ENCODE measurements at regions not wholly inside any gene's neighbourhood (a gene's known extent, or its start where the extent isn't known, plus 50 kb on each side); places are given as distances from the start of the nearest gene placed in this dataset.

DNA sequence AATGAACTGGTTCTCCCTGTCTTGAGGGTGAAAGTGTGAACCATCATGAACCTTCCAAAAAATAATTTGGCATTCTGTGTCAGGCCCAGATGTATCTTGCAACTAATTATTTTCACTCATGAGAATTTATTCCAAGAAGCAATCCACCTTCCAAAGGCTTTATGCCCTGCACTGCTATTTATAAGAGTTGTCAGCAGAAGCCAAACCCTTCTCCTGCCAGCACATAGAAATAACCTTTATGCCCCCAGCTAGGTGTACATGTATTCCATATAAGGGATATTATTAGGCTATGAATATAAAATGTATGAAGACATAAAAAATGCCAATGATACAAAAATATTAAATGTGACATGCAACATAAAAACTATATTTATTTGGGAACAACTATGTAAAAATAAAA is 69.0 kb upstream of the GDF10 start:
- no peak for DNase-seq

DNA sequence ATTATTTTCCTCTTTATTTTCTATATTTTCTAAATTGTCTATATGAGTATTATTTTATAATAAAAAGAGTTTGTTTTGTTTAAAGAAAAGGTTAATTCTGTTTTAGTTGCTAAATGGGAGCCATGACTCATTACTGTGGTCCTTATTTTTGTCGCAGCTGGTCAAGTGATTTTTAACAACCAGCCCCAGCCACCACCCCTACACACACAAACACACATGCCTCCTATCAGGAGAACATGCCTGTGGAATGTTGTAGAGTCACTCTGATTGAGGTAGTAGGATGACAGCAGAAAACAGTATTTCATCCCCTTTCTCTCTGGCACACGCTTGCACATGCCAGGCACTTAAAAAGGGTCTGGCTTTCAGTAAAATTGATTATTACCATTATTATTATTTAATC is 68.6 kb upstream of the GDF10 start:
- DNase-seq, result no peak

DNA sequence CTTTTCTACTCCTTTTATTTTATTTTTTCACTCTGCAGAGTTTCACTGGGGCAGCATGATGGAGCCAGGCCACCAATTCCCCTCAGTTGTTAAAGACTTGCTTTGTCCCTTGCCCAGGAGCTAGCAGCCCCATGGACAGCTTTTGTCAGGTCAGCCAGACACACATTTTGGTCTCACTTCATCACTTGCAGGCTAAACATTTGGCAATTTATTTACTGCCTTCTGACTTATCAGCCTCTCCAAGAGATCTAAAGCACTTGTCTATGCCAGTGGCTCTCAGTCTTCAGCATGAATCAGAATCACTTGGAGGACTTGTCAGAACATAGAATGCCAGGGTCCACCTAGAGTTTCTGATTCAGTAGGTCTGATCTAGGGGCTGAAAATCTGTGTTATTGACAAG is 66.4 kb upstream of the GDF10 start:
- no peak for DNase-seq

DNA sequence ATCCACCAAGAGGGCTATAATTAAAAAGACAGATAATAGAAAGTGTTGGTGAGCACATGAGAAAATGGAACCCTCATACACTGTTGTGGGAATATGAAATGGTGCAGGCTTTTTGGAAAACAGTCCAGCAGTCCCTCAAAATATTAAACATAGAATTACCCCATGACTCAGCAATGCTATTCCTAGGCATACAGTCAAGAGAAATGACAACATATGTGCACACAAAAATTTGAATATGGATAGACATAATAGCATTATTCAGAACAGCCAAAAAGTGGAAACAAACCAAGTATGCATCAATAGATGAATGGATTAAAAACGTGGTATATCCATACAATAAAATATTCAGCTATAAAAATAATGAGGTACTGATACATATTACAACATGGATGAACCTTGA is 64.5 kb upstream of the GDF10 start:
- DNase-seq, result no peak

DNA sequence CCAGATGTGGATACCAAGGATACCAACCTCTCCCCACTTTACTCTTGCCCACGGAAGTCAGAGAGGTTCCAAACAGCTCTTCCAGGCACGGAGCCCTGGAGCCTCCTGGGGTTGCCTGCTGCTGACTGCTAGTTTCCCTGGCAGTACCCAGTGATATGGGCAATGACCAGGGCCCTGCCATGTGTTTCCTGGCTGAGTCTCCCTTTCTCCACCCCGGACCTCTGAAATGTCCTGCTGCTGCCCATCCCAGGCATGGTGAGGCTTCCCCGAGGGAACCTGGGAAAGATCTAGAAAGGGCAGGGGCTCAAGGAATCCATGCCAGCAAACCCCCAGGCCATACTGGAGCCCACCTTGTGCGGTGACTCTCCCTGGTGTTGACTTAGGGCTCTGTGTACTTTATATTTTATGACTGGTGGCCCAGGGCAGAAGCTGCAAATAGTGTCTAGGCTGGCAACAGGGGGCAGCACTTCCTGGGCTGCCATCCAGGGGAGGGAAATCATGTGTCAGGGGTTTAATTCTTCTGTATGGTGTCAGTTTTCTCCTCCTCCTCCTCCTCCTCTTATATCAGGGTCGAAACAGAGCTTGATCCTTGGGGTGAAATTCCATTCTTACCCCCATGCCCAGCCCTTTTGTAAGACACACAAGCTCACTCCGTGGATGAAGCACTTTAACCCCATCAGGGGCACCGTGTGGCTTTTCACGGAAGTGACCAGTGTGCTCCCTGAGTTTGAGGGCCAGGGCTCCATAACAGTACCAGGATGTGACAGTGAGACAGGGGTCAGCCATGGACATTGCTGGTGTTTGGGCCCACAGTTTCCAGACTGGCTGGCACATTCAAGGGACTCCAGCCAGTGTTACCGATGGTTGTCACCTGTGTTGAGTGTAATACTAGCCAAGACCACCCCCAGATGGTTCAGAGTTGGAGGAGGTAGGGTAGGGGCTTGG is 62.4 kb upstream of the GDF10 start:
- DNase-seq, result no peak

DNA sequence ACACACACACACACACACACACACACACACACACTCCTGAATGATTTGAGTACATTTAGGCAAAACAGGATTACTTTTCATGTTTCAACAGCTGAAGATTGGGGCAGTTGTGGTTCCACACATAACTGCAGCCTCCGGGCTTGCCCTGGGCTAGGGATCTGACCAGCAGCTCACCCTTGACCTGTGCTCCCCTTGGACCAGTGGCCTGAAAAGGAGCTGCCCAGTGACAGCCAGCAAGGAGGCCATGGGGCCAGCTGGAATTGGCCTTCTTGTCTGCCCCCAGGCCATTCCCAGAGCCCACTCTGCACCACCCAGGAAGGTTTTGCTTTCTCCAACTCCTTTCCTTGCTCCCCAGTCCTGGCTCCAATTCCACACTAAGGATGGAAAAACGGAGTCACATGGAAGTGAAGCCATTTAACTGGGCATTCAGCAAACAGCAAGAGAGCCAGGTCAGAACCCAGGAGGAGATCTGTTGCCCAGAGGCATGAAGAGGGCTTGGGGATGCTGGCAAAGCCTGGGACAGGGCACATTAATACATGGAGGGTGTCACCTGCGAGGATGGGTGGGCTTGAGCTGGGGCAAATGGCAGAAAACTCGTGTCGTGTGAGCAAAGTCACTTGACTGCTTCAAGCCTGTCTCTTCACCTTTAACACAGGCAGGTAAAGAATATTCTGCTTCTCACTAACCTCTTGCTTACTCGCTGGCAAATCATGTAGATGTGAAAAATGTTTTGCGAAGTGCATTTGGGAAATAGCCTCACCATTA is 61.5 kb upstream of the GDF10 start:
- no peak for DNase-seq

DNA sequence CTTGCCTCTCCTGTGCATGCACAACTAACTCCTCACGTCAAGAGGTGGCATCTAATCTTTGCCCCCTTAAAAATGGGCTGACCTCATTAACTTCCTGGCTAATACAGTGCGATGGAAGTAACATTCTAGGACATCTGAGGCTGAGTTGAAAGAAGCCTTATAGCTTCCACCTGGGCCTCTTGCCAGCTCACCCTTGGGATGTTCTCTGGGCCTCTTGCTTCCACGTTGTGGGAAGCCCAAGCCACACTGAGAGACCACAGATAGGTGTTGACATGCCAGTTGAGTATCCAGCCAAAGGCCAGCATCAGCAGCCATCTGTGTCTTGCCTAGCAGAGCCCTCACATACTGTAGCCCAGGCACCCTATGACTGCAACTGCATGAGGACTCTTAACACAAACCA is 60.8 kb upstream of the GDF10 start:
- DNase-seq, result no peak

DNA sequence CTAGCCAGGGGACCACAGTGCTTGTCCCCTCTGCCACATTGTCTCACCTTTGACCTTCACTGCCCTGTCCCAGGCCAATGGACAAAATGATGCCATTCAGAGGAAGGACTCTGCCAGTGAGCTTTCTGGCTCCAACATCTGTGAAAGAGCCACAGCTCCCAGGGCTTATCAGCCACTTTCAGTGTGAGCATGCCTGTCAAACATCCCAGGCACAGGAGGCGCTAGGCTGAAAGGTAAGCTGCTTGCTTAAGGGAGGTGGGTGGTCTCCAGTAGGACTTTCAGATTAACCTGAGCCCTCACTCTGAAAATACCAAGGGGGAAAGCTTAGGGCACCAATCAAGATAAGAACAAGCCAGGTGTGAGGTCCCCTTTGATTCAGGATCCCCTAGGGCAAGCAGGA is 59.8 kb upstream of the GDF10 start:
- no peak for DNase-seq

DNA sequence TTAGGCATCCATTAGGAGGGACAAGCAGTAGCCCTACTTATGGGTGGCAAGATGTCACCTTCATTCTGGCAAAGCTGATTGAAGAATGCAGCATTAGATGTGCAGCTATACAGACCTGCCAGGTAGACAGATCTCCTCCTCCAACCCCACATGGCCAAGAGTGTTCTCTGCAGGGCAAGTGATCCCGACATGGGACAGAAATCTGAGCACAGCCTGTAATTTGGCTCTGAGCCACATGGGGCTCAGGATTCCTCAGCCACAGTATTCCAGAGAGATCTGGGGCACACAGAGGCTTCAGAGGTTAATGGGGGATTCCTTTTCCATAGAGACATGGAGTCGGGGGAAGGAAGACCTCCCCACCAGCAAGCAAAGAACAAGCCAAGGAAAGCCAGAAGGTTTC is 58.7 kb upstream of the GDF10 start:
- no peak for DNase-seq

DNA sequence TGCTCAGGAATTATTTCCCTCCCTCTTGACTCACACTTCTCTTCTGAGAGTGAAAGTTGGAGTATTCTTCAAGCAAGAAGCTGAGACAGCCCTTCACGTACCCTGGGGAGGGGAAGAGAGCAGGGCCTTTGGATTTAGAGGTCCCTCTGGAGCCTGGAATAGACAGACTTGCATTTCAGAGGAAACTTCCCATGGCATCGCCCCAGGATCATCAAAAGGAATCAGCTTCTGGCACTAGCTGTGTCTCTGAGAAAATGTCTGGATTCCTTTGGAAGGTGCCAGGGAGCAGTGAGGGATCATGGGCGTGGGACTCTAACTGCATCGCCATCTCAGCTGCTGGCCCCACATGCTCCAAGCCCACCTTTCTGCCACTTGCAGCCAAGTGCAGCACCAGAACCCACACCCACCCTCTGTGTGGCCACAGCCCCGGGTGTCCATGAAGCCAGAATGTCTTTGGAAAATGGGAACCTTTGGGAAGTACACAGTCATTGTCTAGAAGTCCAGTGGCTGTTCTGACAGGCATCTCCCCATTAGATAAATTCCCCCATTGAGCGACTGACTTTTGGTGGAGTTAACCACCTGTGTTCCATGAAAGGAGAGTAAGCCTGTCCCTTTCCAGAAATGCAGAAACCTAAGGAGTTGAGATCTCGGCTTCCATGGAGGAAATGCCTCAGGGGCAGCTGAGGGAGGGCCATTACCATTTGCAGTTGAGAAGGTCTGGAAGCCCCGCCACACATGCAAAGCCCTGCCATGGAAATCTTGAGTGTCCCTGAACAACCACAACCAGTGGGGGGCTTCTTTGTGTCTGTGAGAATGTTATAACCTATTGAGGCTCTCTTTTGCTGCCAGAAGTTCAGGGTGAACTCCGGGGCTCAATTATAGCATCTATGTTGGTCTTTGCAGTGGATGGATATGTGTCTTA is 57.8 kb upstream of the GDF10 start:
- no peak for DNase-seq

DNA sequence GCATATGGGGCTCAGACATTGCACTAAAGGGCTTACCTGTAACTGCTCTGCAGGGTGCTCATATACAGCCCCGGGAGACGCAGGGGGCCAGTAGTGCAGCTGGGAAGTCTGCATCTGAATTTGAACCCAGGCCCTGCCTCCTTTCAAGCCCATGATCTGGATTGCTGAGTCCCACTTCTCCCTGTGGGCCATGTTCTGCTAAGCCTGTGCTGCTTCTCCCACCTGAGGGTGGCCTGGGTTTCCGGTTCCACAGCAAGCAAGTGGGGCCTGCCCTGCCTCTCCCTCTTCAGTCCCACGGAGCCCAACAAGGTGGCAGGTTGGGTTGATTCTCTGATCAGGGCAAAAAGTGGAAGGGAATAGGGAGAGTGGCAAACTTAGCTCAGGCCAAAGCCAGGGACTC is 56.6 kb upstream of the GDF10 start:
- no peak for DNase-seq

DNA sequence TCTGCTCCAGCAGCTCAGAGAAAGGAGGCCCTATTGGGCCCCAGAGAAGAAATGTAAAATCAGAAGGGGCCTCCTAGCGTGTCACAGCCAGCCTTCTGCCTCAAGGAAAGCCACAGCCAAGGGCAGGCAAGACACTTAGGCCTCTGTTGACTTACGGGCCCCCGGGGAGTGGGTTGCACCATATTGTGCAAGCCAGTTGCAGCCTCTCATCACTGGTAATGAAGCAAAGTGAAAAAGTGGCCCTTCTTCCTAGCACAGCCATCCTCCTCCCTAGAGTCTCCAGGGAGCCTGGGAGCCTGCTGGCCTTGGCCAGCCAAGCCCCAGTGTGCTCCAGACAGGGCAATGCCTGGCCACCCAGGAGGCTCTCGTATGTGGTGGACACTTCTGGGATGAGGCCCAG is 56.2 kb upstream of the GDF10 start:
- DNase-seq, result no peak

DNA sequence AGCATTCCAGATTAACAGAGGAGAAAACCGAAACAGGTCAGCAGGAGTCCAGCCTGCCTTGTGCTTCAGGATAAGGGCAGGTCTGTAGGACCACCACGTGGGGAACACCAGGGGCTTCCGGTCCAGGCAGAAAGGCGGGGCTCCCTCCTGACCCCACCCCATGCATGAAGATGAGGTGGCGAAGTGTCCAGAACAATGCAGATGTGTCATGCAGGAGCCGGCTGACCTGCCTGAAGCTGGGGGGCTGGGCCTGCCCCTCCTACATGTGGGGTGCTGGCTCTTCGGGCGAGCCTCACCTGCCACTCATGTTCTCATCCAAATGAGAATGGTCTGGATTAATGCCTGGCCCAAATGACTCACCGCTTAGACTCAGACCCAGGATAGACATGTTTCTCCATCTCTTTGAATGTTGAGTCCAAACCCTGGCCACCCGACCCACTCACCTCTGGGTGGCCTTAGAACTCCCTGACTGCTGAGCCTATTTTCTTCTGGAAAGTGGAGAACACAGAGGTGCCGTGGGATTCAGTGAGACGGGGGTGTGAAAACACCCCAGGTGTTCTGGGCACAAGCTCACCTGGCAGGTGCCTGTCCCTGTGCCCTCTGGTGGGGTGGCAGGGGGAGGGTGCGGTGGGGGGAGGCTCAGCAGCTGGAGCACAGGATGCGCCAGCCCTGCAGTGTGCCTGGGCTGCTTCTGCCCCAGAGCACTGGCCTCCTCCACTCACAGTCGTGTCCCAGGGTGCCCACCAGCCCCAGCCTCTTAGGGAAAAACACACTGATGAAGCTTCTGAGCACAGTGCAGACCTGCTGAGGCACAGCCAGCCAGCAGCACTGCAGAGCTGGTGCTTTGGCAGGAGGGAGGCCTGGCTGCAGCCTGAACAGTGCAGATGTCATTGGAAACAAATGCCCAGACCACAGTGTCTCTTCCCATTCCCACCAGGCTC is 55.2 kb upstream of the GDF10 start:
- no peak for DNase-seq

DNA sequence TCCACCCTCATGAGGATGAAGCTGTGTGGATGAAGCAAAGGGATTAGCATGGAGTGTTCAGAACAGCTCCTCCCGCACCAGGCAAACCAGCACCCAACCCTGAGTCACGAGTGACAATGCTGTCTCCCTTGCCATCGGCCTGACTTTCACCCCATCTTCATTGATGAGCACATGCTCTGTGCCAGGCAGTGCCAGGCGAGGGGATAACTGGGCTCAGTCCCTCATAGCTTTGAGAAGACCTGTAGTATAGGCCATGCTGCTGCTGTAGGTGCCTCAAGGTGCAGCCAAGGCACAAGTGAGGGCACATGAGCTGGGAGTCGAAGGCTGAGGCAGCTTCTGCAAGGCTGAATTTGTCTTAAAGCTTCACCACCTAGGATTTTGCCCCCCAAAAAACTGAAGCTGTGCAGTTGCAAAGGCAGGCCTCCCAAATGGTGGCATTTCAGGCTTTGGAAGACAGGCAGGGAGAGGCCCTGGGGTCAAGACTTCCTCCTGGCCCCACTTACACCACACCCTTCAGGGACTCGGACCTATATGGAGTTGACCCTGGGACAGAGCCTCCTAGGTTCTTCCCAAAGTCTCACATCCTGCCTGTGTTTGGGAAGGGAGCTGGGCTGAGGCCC is 54.2 kb upstream of the GDF10 start:
- DNase-seq, result no peak

DNA sequence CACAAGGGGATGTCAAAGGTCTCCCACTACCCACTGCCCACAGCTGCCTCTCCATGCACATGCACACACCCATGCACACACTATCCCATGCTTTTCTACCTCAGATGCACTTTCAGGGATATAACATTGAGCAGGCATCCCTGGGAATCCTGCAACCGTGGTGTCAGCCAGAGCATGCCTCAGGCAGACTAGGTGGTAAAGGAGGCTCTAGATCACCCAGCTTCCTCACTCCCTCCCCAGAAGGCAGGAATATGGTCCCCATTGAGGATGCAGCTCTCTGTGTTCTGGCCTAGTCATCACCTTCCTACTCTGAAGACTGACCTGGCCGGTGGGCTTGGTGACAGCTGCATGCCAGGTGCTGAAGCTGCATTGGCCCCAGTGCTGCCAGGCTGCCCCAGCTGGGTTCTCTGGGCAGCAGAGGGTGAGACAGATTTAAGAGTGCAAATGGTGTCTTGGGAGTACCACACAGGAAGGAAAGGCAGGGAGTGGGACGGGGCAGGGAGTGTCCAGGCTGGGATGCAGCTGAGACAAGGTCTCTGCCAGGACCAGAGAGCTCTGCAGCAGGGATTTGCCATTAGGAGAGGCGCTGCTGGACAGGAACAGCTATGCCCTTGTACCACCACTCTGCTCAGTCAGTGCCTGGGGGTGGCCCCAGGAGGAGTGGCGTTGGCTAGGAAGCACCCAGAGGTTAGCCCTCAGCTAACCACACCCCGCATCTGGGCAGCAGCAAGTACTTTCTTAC is 53.4 kb upstream of the GDF10 start:
- no peak for DNase-seq

DNA sequence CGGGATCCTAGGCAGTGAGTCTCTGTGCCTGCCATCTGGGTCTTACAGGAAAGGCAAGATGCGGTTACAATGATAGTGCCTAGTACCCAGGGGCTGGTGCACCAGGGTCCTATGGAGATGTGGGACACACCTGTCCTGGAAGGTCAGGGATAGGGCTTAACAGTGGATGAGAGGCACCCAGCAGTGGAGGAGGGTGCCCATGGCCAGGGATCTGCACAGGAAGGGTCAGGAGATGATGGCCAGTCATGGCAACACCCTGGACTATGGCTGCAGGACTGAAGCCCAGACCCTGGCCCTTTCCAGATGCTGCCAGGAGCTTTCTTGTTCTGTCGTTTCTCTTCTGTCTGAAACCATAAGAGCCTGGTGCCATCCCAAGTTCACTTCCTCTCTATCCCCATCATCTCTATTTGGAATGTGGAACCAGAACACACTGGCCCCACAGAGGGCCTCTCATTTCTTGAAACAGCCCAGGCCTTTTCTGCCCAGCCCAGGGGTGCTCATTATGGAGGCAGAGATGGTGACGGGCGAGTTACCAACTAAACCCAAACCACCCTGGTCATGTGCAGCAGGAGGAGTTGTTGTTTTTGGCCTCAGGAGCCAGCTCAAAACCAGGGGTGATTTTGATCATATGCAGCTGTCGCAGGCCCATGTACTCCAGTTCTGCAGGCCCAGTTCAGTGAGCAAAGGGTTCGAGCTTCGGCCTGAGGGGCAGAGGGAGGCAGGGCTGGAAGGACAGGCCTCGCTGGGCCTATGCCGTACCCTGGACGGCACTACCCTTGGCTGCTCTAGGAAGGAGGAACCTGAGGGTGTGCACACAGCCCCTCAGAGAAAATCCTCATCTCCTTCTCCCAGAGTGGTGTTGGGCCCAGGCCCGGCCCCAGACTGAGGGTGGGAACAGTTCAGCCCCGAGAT is 52.6 kb upstream of the GDF10 start:
- no peak for DNase-seq

DNA sequence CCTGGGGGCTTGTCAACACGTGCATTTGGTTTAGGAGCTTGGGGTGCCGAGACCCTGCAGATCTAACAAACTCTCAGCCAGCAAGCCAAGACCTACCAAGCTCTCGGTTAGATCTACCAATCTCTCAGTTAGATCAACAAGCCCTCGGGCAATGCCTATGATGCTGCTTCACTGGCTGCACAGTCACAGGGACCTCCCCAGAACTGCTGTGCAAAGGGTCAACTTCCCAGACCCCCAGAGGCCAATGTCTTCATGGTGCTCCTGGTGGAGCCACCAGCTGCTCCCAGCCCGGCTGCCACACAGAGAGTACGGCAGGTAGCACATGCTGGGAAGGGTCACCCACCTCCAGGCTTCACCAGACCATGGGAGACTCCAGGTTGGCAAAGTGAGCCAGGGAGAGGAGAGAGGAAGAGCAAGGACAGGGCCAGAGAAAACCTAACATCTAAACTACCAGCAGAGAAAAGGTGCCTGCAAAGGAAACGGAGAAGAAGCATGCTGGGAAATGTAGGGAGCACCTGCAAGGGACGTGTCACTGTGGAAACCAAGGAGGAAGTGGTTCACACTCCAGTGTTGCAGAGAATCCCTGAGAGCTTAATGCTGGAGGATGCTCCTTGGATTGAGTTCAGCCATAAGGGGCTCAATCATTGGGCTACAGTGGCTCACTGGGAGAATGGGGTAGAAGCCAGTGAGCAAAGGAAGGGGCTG is 51.5 kb upstream of the GDF10 start:
- DNase-seq, result no peak

DNA sequence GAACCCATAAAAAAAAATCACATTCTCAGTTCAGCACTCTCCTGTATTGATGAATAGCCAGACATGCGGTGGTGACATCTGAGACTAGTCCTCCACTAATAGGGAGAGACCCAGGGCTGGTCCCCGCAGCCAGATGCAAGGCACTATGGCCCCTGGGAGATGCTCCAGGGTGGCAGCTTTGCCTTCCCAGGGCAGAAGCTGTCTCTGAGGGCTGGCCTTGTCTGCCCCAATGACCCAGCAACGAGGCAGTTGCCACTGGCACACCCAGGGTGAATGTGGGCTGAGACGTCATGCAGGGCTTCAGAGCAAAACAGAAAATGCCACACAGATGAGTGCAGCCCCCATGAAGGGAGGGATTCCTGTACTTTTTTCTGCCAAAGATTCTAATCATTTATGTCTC is 50.1 kb upstream of the GDF10 start:
- no peak for DNase-seq
